ENCODE measurements at regions not wholly inside any gene's neighbourhood (a gene's known extent, or its start where the extent isn't known, plus 50 kb on each side); places are given as distances from the start of the nearest gene placed in this dataset.

GRCh38 chr2:168369031-168369430 lies 87.0 kb upstream of the CERS6 start:
- no peak for TF ChIP-seq CTCF (conservative IDR thresholded peaks at IDR 0.05 in 1 of 2, IDR thresholded peaks at IDR 0.05 in 1 of 2; ENCODE audit: low read depth in 1 of 2, low read length in 2 of 2)
- no peak for TF ChIP-seq EZH2 (IDR thresholded peaks at IDR 0.05; ENCODE audit: low read length, missing control alignments)

Data from fibroblast of lung (primary cell).